ENCODE measurements at regions not wholly inside any gene's neighbourhood (a gene's known extent, or its start where the extent isn't known, plus 50 kb on each side); places are given as distances from the start of the nearest gene placed in this dataset.

GRCh38 chr2:144989579-144990270 lies 469.8 kb upstream of the ZEB2 start:
- TF ChIP-seq POLR2AphosphoS5 (IDR thresholded peaks at IDR 0.05) = no peak
- no peak for TF ChIP-seq CTCF (IDR thresholded peaks at IDR 0.05)
- no peak for TF ChIP-seq EP300 (IDR thresholded peaks at IDR 0.05)
- no peak for TF ChIP-seq POLR2A (IDR thresholded peaks at IDR 0.05)
- 61% methylated on average over 2 of the region's 2 CpGs for WGBS
- Histone ChIP-seq H3K4me3 (no peak overlapping the region), H3K27ac (no peak overlapping the region), H3K4me1 (no peaks in the 10 kb centered on the region), H3K27me3 (no peaks in the 10 kb centered on the region), H3K9me3 (no peaks in the 10 kb centered on the region), H3K36me3 (no peaks in the 10 kb centered on the region)
- no peak for DNase-seq (ENCODE audit: low spot score in 2 of 2)

GRCh38 chr2:144988591-144988990 lies 468.7 kb upstream of the ZEB2 start:
- DNase-seq (ENCODE audit: low spot score in 2 of 2) = no peak
- Histone ChIP-seq H3K27me3 (no peaks in the 10 kb centered on the region), H3K4me3 (no peak overlapping the region), H3K4me1 (no peaks in the 10 kb centered on the region), H3K9me3 (no peaks in the 10 kb centered on the region), H3K36me3 (no peaks in the 10 kb centered on the region), H3K27ac (no peak overlapping the region)
- no peak for TF ChIP-seq CTCF (IDR thresholded peaks at IDR 0.05)
- TF ChIP-seq POLR2AphosphoS5 (IDR thresholded peaks at IDR 0.05) = no peak
- no peak for TF ChIP-seq POLR2A (IDR thresholded peaks at IDR 0.05)
- TF ChIP-seq EP300 (IDR thresholded peaks at IDR 0.05) = no peak

GRCh38 chr2:144986691-144987090 lies 466.8 kb upstream of the ZEB2 start:
- no peaks in the 10 kb centered on the region for H3K4me1 ChIP-seq
- DNase-seq (ENCODE audit: low spot score in 2 of 2) = no peak
- H3K9me3 ChIP-seq = no peaks in the 10 kb centered on the region
- H3K27me3 ChIP-seq = no peaks in the 10 kb centered on the region
- H3K4me3 ChIP-seq = no peak overlapping the region
- no peaks in the 10 kb centered on the region for H3K36me3 ChIP-seq
- no peak for TF ChIP-seq POLR2AphosphoS5 (IDR thresholded peaks at IDR 0.05)
- no peak for TF ChIP-seq POLR2A (IDR thresholded peaks at IDR 0.05)
- no peak for TF ChIP-seq EP300 (IDR thresholded peaks at IDR 0.05)
- no peak for TF ChIP-seq CTCF (IDR thresholded peaks at IDR 0.05)
- WGBS = 94% methylated on average over 2 of the region's 2 CpGs
- no peak overlapping the region for H3K27ac ChIP-seq

- WGBS = 70% methylated on average over 1 of the region's 1 CpG
- TF ChIP-seq CTCF (IDR thresholded peaks at IDR 0.05) (no peak), EP300 (IDR thresholded peaks at IDR 0.05) (no peak), POLR2A (IDR thresholded peaks at IDR 0.05) (no peak), POLR2AphosphoS5 (IDR thresholded peaks at IDR 0.05) (no peak)
- Histone ChIP-seq H3K36me3 (no peaks in the 10 kb centered on the region), H3K4me1 (no peaks in the 10 kb centered on the region), H3K9me3 (no peaks in the 10 kb centered on the region), H3K27me3 (no peaks in the 10 kb centered on the region), H3K4me3 (no peak overlapping the region), H3K27ac (no peak overlapping the region)
- no peak for DNase-seq (ENCODE audit: low spot score in 2 of 2)
Observed at GRCh38 chr2:144984038-144984437, 464.1 kb upstream of the ZEB2 start.

DNA sequence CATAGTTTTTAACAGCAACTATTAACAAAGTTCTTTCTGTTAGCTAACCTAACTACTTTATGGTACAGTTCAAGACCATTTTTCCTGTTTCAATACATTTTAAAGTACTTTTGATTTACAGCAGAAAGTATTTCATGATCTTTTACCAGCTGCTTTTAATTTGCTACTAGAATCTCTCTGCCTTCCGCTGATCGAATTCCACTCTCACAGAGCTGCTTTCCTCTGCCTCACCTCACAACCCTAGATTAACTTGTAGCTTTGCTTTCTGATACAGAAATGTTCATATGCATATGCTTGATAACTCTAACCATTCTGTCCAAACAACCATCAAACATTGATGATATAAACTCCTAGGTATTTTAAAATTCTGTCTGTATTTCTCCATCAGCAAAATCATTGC lies 463.2 kb upstream of the ZEB2 start:
- TF ChIP-seq EP300 (IDR thresholded peaks at IDR 0.05) (no peak), CTCF (IDR thresholded peaks at IDR 0.05) (no peak), POLR2AphosphoS5 (IDR thresholded peaks at IDR 0.05) (no peak), POLR2A (IDR thresholded peaks at IDR 0.05) (no peak)
- H3K36me3 ChIP-seq = no peaks in the 10 kb centered on the region
- no peaks in the 10 kb centered on the region for H3K27me3 ChIP-seq
- no peak overlapping the region for H3K4me3 ChIP-seq
- 71% methylated on average over 2 of the region's 2 CpGs for WGBS
- no peaks in the 10 kb centered on the region for H3K4me1 ChIP-seq
- no peak for DNase-seq (ENCODE audit: low spot score in 2 of 2)
- no peak overlapping the region for H3K27ac ChIP-seq
- H3K9me3 ChIP-seq = no peaks in the 10 kb centered on the region

Data from suprapubic skin (tissue), 4 donors.